ENCODE measurements at regions not wholly inside any gene's neighbourhood (a gene's known extent, or its start where the extent isn't known, plus 50 kb on each side); places are given as distances from the start of the nearest gene placed in this dataset.

DNA sequence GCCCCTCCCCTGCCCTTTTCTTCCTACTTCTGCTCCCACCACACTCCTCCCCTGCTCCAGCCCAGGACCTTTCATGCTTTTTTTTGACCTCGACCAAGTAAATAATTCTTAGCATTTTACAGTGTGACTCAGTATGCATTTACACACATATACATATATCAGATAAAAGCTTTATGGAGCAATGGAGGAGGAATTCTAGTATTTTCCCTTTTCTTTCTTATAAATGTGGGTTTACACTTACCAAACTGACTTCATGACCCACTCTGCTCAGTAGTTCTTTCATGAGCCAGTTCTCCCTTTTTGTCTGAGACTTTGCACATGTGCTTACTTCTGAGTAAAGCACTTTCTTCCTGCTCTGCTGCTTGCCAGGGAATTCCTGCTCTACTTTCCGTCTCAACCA lies 111.8 kb upstream of the H2AZ1 start:
- H3K27ac ChIP-seq: no peak overlapping the region
- TF ChIP-seq, protein P1, sequence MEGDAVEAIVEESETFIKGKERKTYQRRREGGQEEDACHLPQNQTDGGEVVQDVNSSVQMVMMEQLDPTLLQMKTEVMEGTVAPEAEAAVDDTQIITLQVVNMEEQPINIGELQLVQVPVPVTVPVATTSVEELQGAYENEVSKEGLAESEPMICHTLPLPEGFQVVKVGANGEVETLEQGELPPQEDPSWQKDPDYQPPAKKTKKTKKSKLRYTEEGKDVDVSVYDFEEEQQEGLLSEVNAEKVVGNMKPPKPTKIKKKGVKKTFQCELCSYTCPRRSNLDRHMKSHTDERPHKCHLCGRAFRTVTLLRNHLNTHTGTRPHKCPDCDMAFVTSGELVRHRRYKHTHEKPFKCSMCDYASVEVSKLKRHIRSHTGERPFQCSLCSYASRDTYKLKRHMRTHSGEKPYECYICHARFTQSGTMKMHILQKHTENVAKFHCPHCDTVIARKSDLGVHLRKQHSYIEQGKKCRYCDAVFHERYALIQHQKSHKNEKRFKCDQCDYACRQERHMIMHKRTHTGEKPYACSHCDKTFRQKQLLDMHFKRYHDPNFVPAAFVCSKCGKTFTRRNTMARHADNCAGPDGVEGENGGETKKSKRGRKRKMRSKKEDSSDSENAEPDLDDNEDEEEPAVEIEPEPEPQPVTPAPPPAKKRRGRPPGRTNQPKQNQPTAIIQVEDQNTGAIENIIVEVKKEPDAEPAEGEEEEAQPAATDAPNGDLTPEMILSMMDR (conservative IDR thresholded peaks at IDR 0.05; ENCODE audit: low read depth, low read length): no peak
- no peaks in the 10 kb centered on the region for H3K27me3 ChIP-seq (ENCODE audit: insufficient read depth, low read depth)
- no peaks in the 10 kb centered on the region for H4K20me1 ChIP-seq (ENCODE audit: insufficient read depth)
- H3K4me2 ChIP-seq: no peak overlapping the region
- no peaks in the 10 kb centered on the region for H3K4me1 ChIP-seq (ENCODE audit: low read depth, poor library complexity, severe bottlenecking)
- H3K9ac ChIP-seq: no peak overlapping the region
- H2AFZ ChIP-seq (ENCODE audit: low read depth): no peak overlapping the region
- no peak overlapping the region for H3K4me3 ChIP-seq (IDR thresholded peaks at IDR 0.05; ENCODE audit: insufficient read depth, low read depth, low read length)
- no peaks in the 10 kb centered on the region for H3K79me2 ChIP-seq (ENCODE audit: insufficient read depth, low read depth)
- no peaks in the 10 kb centered on the region for H3K36me3 ChIP-seq (ENCODE audit: insufficient read depth)

DNA sequence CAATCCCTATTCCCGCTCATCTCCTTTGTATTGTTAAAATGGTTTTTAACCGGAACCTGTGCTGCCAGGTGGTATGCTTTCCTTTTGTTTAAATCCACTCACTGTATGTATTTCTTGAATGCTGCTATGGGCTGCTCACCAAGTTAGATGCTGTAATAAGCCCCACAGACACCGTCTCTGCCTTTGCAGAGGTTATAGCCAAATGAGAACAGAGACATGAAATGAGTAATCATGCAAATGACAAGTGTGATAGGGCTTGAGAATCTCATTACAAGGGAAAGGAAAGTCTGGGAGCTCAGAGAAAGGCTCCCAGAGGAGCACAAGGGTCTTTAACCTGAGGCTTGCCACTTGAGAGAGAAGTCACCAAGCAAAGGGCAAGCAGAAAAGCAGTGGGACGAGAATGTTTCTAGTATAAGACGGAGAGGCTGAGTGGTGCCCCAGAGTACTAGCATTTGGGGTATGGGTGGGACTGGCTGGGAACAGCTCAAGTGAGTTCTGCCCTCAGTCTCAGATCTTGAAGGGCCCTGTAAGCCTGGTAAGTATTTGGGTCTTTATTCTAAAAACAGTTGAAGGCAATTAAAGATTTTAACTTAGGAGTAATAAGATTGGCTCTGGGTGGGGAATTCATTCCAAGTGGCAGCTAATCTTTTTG lies 110.8 kb upstream of the H2AZ1 start:
- Histone ChIP-seq H3K4me1 (ENCODE audit: low read depth, poor library complexity, severe bottlenecking) (no peaks in the 10 kb centered on the region), H3K36me3 (ENCODE audit: insufficient read depth) (no peaks in the 10 kb centered on the region), H2AFZ (ENCODE audit: low read depth) (no peak overlapping the region), H4K20me1 (ENCODE audit: insufficient read depth) (no peaks in the 10 kb centered on the region), H3K4me2 (no peak overlapping the region), H3K4me3 (IDR thresholded peaks at IDR 0.05; ENCODE audit: insufficient read depth, low read depth, low read length) (no peak overlapping the region), H3K27me3 (ENCODE audit: insufficient read depth, low read depth) (no peaks in the 10 kb centered on the region), H3K79me2 (ENCODE audit: insufficient read depth, low read depth) (no peaks in the 10 kb centered on the region), H3K27ac (no peak overlapping the region), H3K9ac (no peak overlapping the region)
- TF ChIP-seq, protein P1 (conservative IDR thresholded peaks at IDR 0.05; ENCODE audit: low read depth, low read length): no peak

DNA sequence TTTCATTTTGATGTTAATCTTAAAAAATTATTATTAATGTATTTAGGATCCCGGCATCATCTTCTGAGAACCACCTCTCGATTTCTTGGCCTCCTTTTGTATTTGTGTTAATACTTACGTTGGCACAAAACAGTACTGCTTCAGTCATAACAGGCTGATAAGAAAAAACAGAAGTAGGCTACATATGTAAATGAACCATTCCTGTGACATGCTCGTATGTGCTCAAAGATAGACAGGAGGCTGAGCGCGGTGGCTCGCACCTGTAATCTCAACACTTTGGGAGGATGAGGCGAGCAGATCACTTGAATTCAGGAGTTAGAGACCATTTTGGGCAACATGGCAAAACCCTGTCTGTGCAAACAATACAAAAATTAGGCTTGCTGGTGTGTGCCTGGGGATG lies 109.4 kb upstream of the H2AZ1 start:
- Histone ChIP-seq H2AFZ (ENCODE audit: low read depth) (no peak overlapping the region), H3K27ac (no peak overlapping the region), H3K79me2 (ENCODE audit: insufficient read depth, low read depth) (no peaks in the 10 kb centered on the region), H3K27me3 (ENCODE audit: insufficient read depth, low read depth) (no peaks in the 10 kb centered on the region), H3K9ac (no peak overlapping the region), H3K4me1 (ENCODE audit: low read depth, poor library complexity, severe bottlenecking) (no peaks in the 10 kb centered on the region), H3K4me3 (IDR thresholded peaks at IDR 0.05; ENCODE audit: insufficient read depth, low read depth, low read length) (no peak overlapping the region), H3K4me2 (no peak overlapping the region), H3K36me3 (ENCODE audit: insufficient read depth) (no peaks in the 10 kb centered on the region), H4K20me1 (ENCODE audit: insufficient read depth) (no peaks in the 10 kb centered on the region)
- TF ChIP-seq, protein P1 (conservative IDR thresholded peaks at IDR 0.05; ENCODE audit: low read depth, low read length): no peak

DNA sequence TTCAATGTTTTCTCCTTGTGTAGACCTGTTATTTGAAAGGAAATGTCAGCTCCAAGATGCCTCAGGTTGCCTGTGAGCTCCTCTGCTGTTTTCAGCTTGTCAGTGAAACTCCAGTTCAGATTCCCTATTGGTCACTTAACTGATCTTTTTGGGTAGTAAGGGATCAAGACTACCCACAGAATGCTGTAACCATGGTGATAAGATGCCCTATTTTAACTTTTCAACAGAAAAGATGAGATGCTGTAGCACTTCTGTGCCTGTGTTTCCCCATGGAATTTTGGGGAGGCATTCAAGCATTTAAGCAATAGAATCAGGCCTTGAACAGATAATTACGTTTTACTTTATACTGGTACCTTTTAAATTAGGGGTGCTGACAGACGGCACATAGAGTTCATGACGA lies 106.6 kb upstream of the H2AZ1 start:
- H3K36me3 ChIP-seq (ENCODE audit: insufficient read depth): no peaks in the 10 kb centered on the region
- no peak overlapping the region for H2AFZ ChIP-seq (ENCODE audit: low read depth)
- TF ChIP-seq, protein P1 (conservative IDR thresholded peaks at IDR 0.05; ENCODE audit: low read depth, low read length): no peak
- H3K4me3 ChIP-seq (IDR thresholded peaks at IDR 0.05; ENCODE audit: insufficient read depth, low read depth, low read length): no peak overlapping the region
- H3K79me2 ChIP-seq (ENCODE audit: insufficient read depth, low read depth): no peaks in the 10 kb centered on the region
- no peaks in the 10 kb centered on the region for H3K27me3 ChIP-seq (ENCODE audit: insufficient read depth, low read depth)
- H3K9ac ChIP-seq: no peak overlapping the region
- no peaks in the 10 kb centered on the region for H3K4me1 ChIP-seq (ENCODE audit: low read depth, poor library complexity, severe bottlenecking)
- H4K20me1 ChIP-seq (ENCODE audit: insufficient read depth): no peaks in the 10 kb centered on the region
- H3K27ac ChIP-seq: no peak overlapping the region
- H3K4me2 ChIP-seq: no peak overlapping the region

All from KMS-11 (cell line).